SK-N-SH (cell line): ENCODE measurements at regions not wholly inside any gene's neighbourhood (a gene's known extent, or its start where the extent isn't known, plus 50 kb on each side); places are given as distances from the start of the nearest gene placed in this dataset.

Experiments
- CTCF ChIA-PET: fragments of 300-600, 350-600 bp; formaldehyde crosslinking; extraction: SDS; loops from one replicate; lab custom pipeline; 2021; lab: Yijun Ruan, JAX
- POLR2A ChIA-PET: fragments of 350-600 bp; sonication (Branson Sonifier 250); formaldehyde crosslinking; extraction: SDS; loops from one replicate; lab custom pipeline; 2020; ENCODE audit warnings: antibody characterized with exemption, inconsistent platforms; lab: Yijun Ruan, JAX
- DNase-seq: peaks from one replicate; pipeline ENCODE4 v3.0.0; 2012
- H2AFZ ChIP-seq: fragments of 200-600 bp; sonication (generic); 2 replicates; pipeline ENCODE4 v1.8.1; 2016; ENCODE audit warnings: antibody characterized with exemption, mild to moderate bottlenecking, low read depth
- H3F3A ChIP-seq: fragments of 200-600 bp; sonication (generic); replicated peaks from 2 replicates; pipeline ENCODE3; 2016; ENCODE audit warnings: antibody characterized with exemption, mild to moderate bottlenecking; ENCODE audit not compliant: insufficient read depth
- H3K27ac ChIP-seq, 2 experiments: fragments of 200-500 bp in 1 of 2; fragments of 200-600 bp in 1 of 2; sonication (Bioruptor generic) in 1 of 2; sonication (generic), shearing (Covaris generic) in 1 of 2; 2 replicates each; pipeline versions ENCODE4 v1.5.1 to v1.6.1; 2014 to 2016; ENCODE audit warnings: low read depth in 2 of 2, inconsistent platforms in 1 of 2, low read length in 1 of 2, mild to moderate bottlenecking in 1 of 2, mixed read lengths in 1 of 2
- H3K27me3 ChIP-seq: fragments of 200-600 bp; sonication (generic), shearing (Covaris generic); 2 replicates; pipeline ENCODE4 v1.6.1; 2016; ENCODE audit warnings: mixed run types; ENCODE audit not compliant: insufficient read depth
- H3K36me3 ChIP-seq, 2 experiments: fragments of 200-500 bp in 1 of 2; fragments of 200-600 bp in 1 of 2; sonication (Bioruptor generic) in 1 of 2; sonication (generic) in 1 of 2; replicated peaks in 1 of 2; 2 replicates each; pipeline versions ENCODE3 to v1.5.1; 2014 to 2016; ENCODE audit warnings: low read length in 1 of 2, mild to moderate bottlenecking in 1 of 2; ENCODE audit not compliant: insufficient read depth in 2 of 2, control insufficient read depth in 1 of 2
- H3K4me1 ChIP-seq, 2 experiments: fragments of 200-500 bp in 1 of 2; fragments of 200-600 bp in 1 of 2; sonication (Bioruptor generic) in 1 of 2; sonication (generic), shearing (Covaris generic) in 1 of 2; 2 replicates each; pipeline versions ENCODE4 v1.5.1 to v1.6.1; 2014 to 2016; ENCODE audit warnings: low read depth in 1 of 2, low read length in 1 of 2, mixed run types in 1 of 2; ENCODE audit not compliant: insufficient read depth in 2 of 2, control insufficient read depth in 1 of 2
- H3K4me2 ChIP-seq: fragments of 200-600 bp; sonication (generic), shearing (Covaris generic); 2 replicates; pipeline ENCODE4 v1.6.1; 2017; ENCODE audit warnings: mixed run types
- H3K4me3 ChIP-seq, 2 experiments: fragments of 200-500 bp in 1 of 2; fragments of 200-600 bp in 1 of 2; sonication (Bioruptor generic) in 1 of 2; sonication (generic), shearing (Covaris generic) in 1 of 2; 2 replicates each; pipeline versions ENCODE4 v1.5.1 to v1.8.1; 2014 to 2016; ENCODE audit warnings: low read depth in 2 of 2, inconsistent platforms in 1 of 2, low read length in 1 of 2, mild to moderate bottlenecking in 1 of 2, mixed read lengths in 1 of 2, moderate library complexity in 1 of 2
- H3K79me2 ChIP-seq: fragments of 200-600 bp; sonication (generic); 2 replicates; pipeline ENCODE4 v1.8.1; 2017; ENCODE audit warnings: mild to moderate bottlenecking; ENCODE audit not compliant: insufficient read depth
- H3K9ac ChIP-seq: fragments of 200-600 bp; sonication (generic); 2 replicates; pipeline ENCODE4 v1.6.1; 2017; ENCODE audit warnings: mixed run types
- H3K9me2 ChIP-seq: fragments of 200-600 bp; sonication (generic); 2 replicates; pipeline ENCODE4 v1.6.1; 2017; ENCODE audit warnings: mixed run types
- H3K9me3 ChIP-seq: fragments of 200-600 bp; sonication (generic); 2 replicates; pipeline ENCODE4 v1.6.1; 2017; ENCODE audit warnings: mixed run types, mild to moderate bottlenecking, moderate library complexity
- H4K20me1 ChIP-seq: fragments of 200-600 bp; sonication (generic); 2 replicates; pipeline ENCODE4 v1.6.1; 2017; ENCODE audit warnings: mild to moderate bottlenecking, mixed run types; ENCODE audit not compliant: insufficient read depth
- CHD2 ChIP-seq: fragments of 150-350 bp; IDR thresholded peaks from 2 replicates; pipeline ENCODE4 v1.6.1; 2018; ENCODE audit warnings: low read length; ENCODE audit not compliant: partially characterized antibody
- GABPA ChIP-seq: IDR thresholded peaks from 2 replicates; pipeline ENCODE4 v1.4.0; 2012; ENCODE audit warnings: low read depth, mild to moderate bottlenecking
- JUND ChIP-seq: IDR thresholded peaks from 2 replicates; pipeline ENCODE4 v1.4.0; 2012
- MXI1 ChIP-seq: IDR thresholded peaks from 2 replicates; pipeline ENCODE4 v1.6.1; 2012; ENCODE audit warnings: mild to moderate bottlenecking, low read depth, low read length, improper control_type of control experiment
- NFIC ChIP-seq: IDR thresholded peaks from 2 replicates; pipeline ENCODE4 v1.4.0; 2012; ENCODE audit warnings: borderline replicate concordance
- POLR2AphosphoS5 ChIP-seq: IDR thresholded peaks from 2 replicates; pipeline ENCODE4 v1.6.1; 2012; ENCODE audit warnings: low read depth, low read length
- RCOR1 ChIP-seq: fragments of 150-350 bp; IDR thresholded peaks from 2 replicates; pipeline ENCODE4 v1.6.1; 2017; ENCODE audit warnings: antibody characterized with exemption, low read length
- RFX5 ChIP-seq: IDR thresholded peaks from 2 replicates; pipeline ENCODE4 v1.6.1; 2012; ENCODE audit warnings: mild to moderate bottlenecking, improper control_type of control experiment, low read length
- SIN3A ChIP-seq: IDR thresholded peaks from 2 replicates; pipeline ENCODE4 v1.6.1; 2012; ENCODE audit warnings: low read depth, mild to moderate bottlenecking, low read length, moderate library complexity, borderline replicate concordance
- TAF1 ChIP-seq: IDR thresholded peaks from 2 replicates; pipeline ENCODE4 v1.6.1; 2012; ENCODE audit warnings: low read depth, mild to moderate bottlenecking, low read length, moderate library complexity, borderline replicate concordance
- WGBS: methylation state at CpG from one replicate; pipeline ENCODE4 v1.1.6; 2017; ENCODE audit warnings: low lambda C conversion rate; 5-methylcytosine and 5-hydroxymethylcytosine counted together
- TF ChIP-seq, protein P1 (sequence below): fragments of 200-600 bp; sonication (generic); IDR thresholded peaks from 2 replicates; pipeline ENCODE4 v1.6.1; 2017; ENCODE audit warnings: antibody characterized with exemption, mild to moderate bottlenecking, moderate library complexity
- TF ChIP-seq, protein P2 (sequence below): fragments of 150-350 bp; IDR thresholded peaks from 2 replicates; pipeline ENCODE4 v1.6.1; 2017; ENCODE audit warnings: antibody characterized with exemption, low read length, low read depth, borderline replicate concordance

DNA sequence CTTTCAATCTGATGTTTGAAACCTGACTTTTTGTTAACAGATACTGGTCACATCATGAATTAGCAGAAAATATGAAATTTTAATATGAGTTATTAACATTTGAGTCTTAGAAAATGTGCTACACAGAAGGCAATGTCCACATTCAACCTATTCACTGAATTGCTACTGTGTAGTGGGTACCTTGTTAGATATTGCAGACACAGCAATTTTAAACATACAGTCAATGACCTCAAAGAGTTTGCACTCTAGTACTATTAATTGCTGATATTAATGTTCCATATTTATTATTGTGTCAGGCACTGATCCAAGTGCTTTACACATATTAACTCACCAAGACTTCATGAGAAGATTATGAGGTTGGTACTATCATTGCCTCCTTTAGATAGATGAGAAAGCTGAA, 385.4 kb upstream of the PKDCC start:
- no peaks in the 10 kb centered on the region for H3K79me2 ChIP-seq
- no peaks in the 10 kb centered on the region for H3K9me2 ChIP-seq
- no peak for DNase-seq
- H2AFZ ChIP-seq: no peak overlapping the region
- no peak for TF ChIP-seq TAF1
- TF ChIP-seq RCOR1: no peak
- TF ChIP-seq NFIC: no peak
- TF ChIP-seq GABPA: no peak
- no peak for TF ChIP-seq JUND
- TF ChIP-seq MXI1: no peak
- TF ChIP-seq SIN3A: no peak
- H3K9me3 ChIP-seq: no peaks in the 10 kb centered on the region
- no peaks in the 10 kb centered on the region for H3K36me3 ChIP-seq
- ChIA-PET CTCF (interaction anchor here (1.6 kb wide), 1 partner anchor 36 kb away, joined by 3 read pairs; no protein-coding TSS in a partner anchor), POLR2A (no interaction called here)
- no peaks in the 10 kb centered on the region for H3K27me3 ChIP-seq
- H4K20me1 ChIP-seq: no peaks in the 10 kb centered on the region
- no peaks in the 10 kb centered on the region for H3K4me1 ChIP-seq
- H3K27ac ChIP-seq: no peak overlapping the region
- no peak overlapping the region for H3K4me3 ChIP-seq
- no peaks in the 10 kb centered on the region for H3F3A ChIP-seq
- H3K9ac ChIP-seq: no peak overlapping the region
- no peak overlapping the region for H3K4me2 ChIP-seq

- no peaks in the 10 kb centered on the region for H3K79me2 ChIP-seq
- no peak overlapping the region for H3K9ac ChIP-seq
- POLR2A ChIA-PET: no interaction called here
- H3K4me1 ChIP-seq: no peaks in the 10 kb centered on the region
- H3K4me2 ChIP-seq: no peak overlapping the region
- H3K4me3 ChIP-seq: no peak overlapping the region
- H3K36me3 ChIP-seq: no peaks in the 10 kb centered on the region
- no peak overlapping the region for H3K27ac ChIP-seq
- CTCF ChIA-PET: no interaction called here
- H3K9me3 ChIP-seq: no peaks in the 10 kb centered on the region
- 12% methylated on average over 5 of the region's 5 CpGs for WGBS
- TF ChIP-seq POLR2AphosphoS5: no peak
- TF ChIP-seq, protein P1, sequence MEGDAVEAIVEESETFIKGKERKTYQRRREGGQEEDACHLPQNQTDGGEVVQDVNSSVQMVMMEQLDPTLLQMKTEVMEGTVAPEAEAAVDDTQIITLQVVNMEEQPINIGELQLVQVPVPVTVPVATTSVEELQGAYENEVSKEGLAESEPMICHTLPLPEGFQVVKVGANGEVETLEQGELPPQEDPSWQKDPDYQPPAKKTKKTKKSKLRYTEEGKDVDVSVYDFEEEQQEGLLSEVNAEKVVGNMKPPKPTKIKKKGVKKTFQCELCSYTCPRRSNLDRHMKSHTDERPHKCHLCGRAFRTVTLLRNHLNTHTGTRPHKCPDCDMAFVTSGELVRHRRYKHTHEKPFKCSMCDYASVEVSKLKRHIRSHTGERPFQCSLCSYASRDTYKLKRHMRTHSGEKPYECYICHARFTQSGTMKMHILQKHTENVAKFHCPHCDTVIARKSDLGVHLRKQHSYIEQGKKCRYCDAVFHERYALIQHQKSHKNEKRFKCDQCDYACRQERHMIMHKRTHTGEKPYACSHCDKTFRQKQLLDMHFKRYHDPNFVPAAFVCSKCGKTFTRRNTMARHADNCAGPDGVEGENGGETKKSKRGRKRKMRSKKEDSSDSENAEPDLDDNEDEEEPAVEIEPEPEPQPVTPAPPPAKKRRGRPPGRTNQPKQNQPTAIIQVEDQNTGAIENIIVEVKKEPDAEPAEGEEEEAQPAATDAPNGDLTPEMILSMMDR: no peak
- no peak for TF ChIP-seq GABPA
- no peak for TF ChIP-seq RFX5
- TF ChIP-seq JUND: no peak
- TF ChIP-seq CHD2: no peak
- TF ChIP-seq, protein P2, sequence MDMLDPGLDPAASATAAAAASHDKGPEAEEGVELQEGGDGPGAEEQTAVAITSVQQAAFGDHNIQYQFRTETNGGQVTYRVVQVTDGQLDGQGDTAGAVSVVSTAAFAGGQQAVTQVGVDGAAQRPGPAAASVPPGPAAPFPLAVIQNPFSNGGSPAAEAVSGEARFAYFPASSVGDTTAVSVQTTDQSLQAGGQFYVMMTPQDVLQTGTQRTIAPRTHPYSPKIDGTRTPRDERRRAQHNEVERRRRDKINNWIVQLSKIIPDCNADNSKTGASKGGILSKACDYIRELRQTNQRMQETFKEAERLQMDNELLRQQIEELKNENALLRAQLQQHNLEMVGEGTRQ: no peak
- H2AFZ ChIP-seq: no peak overlapping the region
- no peak for DNase-seq
- no peaks in the 10 kb centered on the region for H3K9me2 ChIP-seq
- H3K27me3 ChIP-seq: no peaks in the 10 kb centered on the region
- no peaks in the 10 kb centered on the region for H3F3A ChIP-seq
- H4K20me1 ChIP-seq: no peaks in the 10 kb centered on the region
These were observed 384.8 kb upstream of the PKDCC start for GRCh38 chr2:41663056-41663455.
